Stomach smooth muscle (tissue), 2 donors: ENCODE measurements at regions not wholly inside any gene's neighbourhood (a gene's known extent, or its start where the extent isn't known, plus 50 kb on each side); places are given as distances from the start of the nearest gene placed in this dataset.

Source experiments
- H3K27ac ChIP-seq: one replicate; pipeline ENCODE4 v1.7.0; 2013; ENCODE audit warnings: mild to moderate bottlenecking, low read length, inconsistent platforms
- H3K27me3 ChIP-seq, 2 donors: one replicate each; pipeline ENCODE4 v1.7.0; 2013; ENCODE audit warnings: low read length in 2 of 2; ENCODE audit not compliant: insufficient read depth in 2 of 2, control insufficient read depth in 1 of 2
- H3K36me3 ChIP-seq, 2 donors: one replicate each; pipeline ENCODE4 v1.7.0; 2013; ENCODE audit warnings: low read length in 2 of 2; ENCODE audit not compliant: control insufficient read depth in 2 of 2, insufficient read depth in 2 of 2
- H3K4me1 ChIP-seq: one replicate; pipeline ENCODE4 v1.7.0; 2013; ENCODE audit warnings: low read length; ENCODE audit not compliant: control insufficient read depth, insufficient read depth
- H3K4me3 ChIP-seq, 2 donors: one replicate each; pipeline ENCODE4 v1.7.0; 2013; ENCODE audit warnings: low read length in 2 of 2
- H3K9ac ChIP-seq, 2 donors: one replicate each; pipeline ENCODE4 v1.7.0; 2013; ENCODE audit warnings: low read length in 2 of 2, mild to moderate bottlenecking in 1 of 2
- H3K9me3 ChIP-seq, 2 donors: one replicate each; pipeline ENCODE4 v1.7.0; 2013; ENCODE audit warnings: low read length in 2 of 2; ENCODE audit not compliant: control insufficient read depth in 2 of 2
- donor health status: healthy.
- donor health status: Pancreatic carcinoma.

DNA sequence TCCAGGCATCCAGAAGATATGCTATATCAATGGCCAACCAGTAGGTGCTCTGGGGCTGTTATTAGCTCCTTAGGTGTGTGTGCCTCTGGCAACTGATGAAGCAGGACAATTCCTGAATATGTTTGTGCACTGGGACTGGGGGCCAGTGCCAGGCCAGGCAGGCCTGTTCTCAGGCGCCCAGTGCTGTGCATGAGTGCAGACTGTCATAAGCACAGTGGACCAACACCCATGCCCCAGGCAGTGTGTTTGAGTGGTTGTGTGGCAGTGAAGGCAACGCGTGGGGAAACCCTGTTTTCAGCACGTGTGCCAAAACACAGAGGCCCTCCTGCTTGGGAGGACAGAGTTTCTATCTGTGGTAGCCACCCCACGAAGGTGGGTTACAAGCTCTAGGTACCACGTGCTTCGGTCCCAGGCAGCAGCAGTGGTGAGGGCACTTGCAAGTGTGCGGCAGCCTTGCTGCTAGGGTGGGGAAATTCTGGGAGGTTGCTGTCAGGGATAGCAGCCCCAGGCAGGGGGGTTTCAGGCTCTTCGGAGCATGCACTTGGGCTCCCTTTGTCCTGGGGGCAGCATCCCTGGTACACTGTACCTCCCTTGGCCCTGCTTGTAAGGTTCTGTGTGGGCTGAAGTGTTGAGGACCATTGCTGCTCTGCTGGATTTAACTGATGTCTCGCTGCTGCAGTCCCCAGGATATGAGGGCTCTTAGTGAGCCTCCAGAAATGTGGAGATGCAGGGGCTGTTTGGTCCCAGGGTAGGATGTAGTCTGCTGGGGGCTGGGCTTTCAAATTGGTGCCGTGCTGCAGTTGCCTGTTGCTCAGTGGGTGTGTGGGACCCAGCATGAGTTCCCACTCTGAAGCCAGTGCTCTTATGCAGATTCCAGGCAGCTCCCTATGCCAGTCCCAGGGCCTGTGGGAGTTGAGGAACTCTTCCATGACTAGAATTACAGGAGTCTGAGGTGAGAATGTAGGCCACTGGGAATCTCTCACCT, 280.9 kb downstream of the RPRM start:
- Histone ChIP-seq H3K4me3 (no peak overlapping the region), H3K27me3 (no peaks in the 10 kb centered on the region), H3K9ac (no peak overlapping the region), H3K36me3 (no peaks in the 10 kb centered on the region), H3K9me3 (peaks cover 2 to 5% of the 10 kb centered on the region in 2 donors), H3K4me1 (no peaks in the 10 kb centered on the region), H3K27ac (no peak overlapping the region)

DNA sequence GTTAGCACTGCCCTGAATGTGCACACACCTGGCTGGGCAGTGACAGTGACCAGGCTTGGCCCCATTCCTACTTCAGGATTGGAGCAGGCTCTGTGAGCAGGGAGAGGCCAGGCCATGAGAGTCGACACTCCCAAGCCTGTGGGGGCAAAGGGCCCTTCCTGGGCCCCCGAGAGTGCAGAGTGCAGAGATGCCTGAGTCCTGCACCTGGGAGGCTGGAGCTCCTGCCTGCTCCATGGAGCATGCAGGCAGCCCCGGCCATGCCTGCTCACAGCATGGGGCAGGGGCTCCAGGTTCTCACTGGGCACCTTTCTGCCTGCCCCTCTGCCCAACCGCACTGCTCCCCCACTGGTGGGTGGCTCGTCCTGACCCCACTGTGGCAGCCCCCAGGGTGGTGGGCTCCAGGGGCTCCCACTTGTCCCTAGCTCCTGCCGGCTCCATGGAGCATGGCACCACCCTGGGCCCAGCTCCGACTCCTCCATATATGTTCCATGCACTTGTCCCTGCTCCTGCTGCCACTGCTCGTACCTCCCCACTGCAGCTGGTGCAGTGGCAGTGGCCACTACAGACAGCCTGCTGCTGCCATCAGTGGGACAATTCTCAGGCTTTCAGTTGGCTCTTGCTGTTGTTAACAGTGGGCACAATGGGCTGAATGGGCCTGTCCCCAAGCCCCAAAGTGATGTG, 282.0 kb downstream of the RPRM start:
- Histone ChIP-seq H3K4me3 (no peak overlapping the region), H3K36me3 (no peaks in the 10 kb centered on the region), H3K27ac (no peak overlapping the region), H3K4me1 (no peaks in the 10 kb centered on the region), H3K9ac (no peak overlapping the region), H3K9me3 (peaks cover 2 to 5% of the 10 kb centered on the region in 2 donors), H3K27me3 (no peaks in the 10 kb centered on the region)

DNA sequence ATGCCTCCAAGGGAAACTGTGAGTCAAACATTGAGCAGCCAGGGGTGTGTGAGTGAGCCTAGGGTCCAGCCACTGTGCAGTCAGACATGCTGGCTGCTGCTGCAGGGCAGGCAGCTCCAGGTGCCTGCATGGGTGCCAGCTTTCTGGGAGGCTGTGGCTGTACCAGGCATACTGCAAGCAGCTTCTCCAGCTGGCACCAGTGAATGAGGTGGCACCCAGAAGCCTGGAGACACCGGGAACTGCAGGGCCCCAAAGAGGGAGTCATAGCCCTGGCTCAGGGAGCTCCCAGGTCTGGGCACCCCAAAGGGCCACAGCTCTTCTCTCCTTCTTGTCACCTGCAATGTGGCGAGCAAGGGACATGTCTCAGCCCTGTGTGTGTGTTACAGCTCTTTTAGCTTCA, 283.2 kb downstream of the RPRM start:
- no peak overlapping the region for H3K27ac ChIP-seq
- peaks cover 2 to 5% of the 10 kb centered on the region in 2 donors for H3K9me3 ChIP-seq
- no peaks in the 10 kb centered on the region for H3K27me3 ChIP-seq
- H3K4me1 ChIP-seq: no peaks in the 10 kb centered on the region
- no peak overlapping the region for H3K4me3 ChIP-seq
- no peak overlapping the region for H3K9ac ChIP-seq
- no peaks in the 10 kb centered on the region for H3K36me3 ChIP-seq

DNA sequence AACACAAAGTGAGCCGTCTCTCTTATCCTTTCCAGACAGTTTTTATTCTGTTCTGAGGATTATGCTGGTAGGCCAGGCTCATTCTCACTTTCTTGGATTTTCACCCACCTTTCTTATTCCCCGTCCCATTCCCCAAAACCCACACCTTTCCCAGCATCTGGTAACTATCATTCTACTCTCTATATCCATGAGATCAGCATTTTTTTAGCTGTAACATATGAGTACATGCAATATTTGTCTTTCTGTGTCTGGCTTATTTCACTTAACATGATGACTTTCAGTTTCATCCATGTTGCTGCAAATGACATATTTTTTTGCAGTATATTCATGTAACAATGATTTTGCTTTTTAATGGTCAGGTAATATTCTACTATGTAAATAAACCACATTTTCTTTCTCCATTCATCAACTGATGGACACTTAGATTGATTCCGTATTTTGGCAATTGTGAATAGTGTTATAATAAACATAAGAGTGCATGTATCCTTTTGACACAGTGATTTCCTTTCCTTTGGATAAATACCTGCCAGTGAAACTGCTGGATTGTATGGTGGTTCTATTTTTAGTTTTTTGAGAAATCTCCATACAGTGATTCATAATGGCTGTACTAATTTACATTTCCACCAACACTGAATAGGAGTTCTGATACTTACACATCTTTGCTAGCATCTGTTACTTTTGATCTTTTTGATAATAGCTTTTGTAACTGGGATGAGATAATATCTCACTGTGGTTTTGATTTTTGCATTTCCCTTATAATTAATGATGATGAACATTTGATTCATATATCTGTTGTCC, 289.3 kb downstream of the RPRM start:
- no peaks in the 10 kb centered on the region for H3K4me1 ChIP-seq
- no peaks in the 10 kb centered on the region for H3K9me3 ChIP-seq
- no peak overlapping the region for H3K4me3 ChIP-seq
- H3K27ac ChIP-seq: no peak overlapping the region
- no peaks in the 10 kb centered on the region for H3K27me3 ChIP-seq
- no peaks in the 10 kb centered on the region for H3K36me3 ChIP-seq
- no peak overlapping the region for H3K9ac ChIP-seq

DNA sequence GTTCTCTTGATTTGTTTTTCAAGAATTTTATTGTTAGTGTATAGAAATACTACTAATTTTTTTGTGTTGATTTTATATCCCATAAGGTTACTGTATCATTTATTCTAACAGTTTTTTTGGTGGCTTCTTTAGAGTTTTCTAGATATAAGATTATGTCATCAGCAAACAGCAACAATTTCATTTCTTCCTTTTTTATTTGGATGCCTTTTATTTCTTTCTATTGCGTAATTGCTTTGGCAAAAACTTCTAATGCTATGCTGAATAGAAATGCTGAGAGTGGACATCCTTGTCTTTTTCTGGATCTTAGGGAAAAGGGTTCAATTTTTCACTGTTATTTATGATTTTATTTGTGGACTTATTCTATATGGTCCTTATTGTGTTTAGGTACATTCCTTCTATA, 298.8 kb downstream of the RPRM start:
- H3K36me3 ChIP-seq: no peaks in the 10 kb centered on the region
- H3K9ac ChIP-seq: no peak overlapping the region
- no peaks in the 10 kb centered on the region for H3K27me3 ChIP-seq
- no peak overlapping the region for H3K27ac ChIP-seq
- H3K9me3 ChIP-seq: no peaks in the 10 kb centered on the region
- H3K4me1 ChIP-seq: no peaks in the 10 kb centered on the region
- H3K4me3 ChIP-seq: no peak overlapping the region

DNA sequence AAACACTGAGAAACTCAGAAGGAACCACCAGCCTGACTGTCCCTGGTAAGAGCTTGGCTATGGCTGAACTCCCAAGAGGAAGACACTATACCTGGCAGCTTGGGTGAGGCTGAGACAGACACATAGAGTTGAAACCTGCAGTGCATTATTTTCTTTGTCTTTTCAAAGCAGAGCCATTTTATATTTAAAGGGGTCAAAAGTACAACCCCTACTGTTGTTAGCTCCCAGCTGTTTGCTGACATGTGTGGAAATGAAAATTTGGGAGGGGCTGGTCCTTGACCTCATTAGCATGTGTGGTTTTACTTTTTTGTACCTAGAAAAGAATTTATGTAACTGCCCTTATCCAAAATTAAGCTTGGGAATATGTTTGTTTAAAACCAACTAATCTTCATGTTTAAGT, 309.0 kb downstream of the RPRM start:
- no peak overlapping the region for H3K9ac ChIP-seq
- H3K4me3 ChIP-seq: no peak overlapping the region
- no peaks in the 10 kb centered on the region for H3K36me3 ChIP-seq
- no peaks in the 10 kb centered on the region for H3K4me1 ChIP-seq
- H3K27ac ChIP-seq: no peak overlapping the region
- no peaks in the 10 kb centered on the region for H3K27me3 ChIP-seq
- no peaks in the 10 kb centered on the region for H3K9me3 ChIP-seq

DNA sequence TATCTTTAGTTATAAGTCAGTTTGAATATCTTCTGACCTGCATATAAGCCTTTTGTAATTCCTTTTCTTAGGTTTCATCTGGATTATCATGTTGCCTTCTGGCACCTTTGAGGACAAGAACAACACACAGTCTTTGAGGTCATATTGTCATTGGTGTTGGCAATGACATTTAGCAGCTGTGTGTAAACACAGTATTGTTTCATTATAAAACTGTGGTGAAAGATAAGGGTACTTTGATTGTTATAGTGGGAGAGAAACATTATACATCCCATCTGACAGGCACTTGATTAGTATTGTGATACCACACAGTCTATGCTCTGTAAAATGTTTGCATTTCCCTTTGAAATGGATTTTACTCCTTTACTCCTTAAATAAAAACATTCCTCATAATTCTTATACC, 313.5 kb downstream of the RPRM start:
- H3K9me3 ChIP-seq: no peaks in the 10 kb centered on the region
- no peaks in the 10 kb centered on the region for H3K4me1 ChIP-seq
- H3K9ac ChIP-seq: no peak overlapping the region
- no peaks in the 10 kb centered on the region for H3K36me3 ChIP-seq
- H3K27ac ChIP-seq: no peak overlapping the region
- no peak overlapping the region for H3K4me3 ChIP-seq
- no peaks in the 10 kb centered on the region for H3K27me3 ChIP-seq

DNA sequence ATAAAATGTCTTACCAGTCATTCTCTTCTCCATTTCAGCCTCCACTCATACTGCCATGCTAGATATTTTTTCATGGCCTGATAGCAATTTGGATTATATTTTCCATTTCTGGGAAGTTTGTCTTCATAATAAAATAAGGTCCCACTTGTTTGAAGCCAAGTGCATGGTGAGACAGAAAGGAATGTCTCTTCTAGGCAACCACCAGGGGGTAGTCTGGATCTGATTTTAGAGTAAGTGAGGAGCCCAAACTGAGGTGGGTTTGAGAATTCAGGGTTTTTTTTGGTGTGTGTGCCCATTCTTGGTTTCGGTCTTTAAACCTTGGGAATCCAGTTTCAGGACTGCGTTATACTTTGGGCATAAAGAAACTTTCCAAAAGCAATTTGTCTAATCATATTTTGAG, 315.5 kb downstream of the RPRM start:
- no peak overlapping the region for H3K4me3 ChIP-seq
- no peak overlapping the region for H3K27ac ChIP-seq
- H3K27me3 ChIP-seq: no peaks in the 10 kb centered on the region
- H3K9ac ChIP-seq: no peak overlapping the region
- H3K4me1 ChIP-seq: no peaks in the 10 kb centered on the region
- H3K36me3 ChIP-seq: no peaks in the 10 kb centered on the region
- no peaks in the 10 kb centered on the region for H3K9me3 ChIP-seq

DNA sequence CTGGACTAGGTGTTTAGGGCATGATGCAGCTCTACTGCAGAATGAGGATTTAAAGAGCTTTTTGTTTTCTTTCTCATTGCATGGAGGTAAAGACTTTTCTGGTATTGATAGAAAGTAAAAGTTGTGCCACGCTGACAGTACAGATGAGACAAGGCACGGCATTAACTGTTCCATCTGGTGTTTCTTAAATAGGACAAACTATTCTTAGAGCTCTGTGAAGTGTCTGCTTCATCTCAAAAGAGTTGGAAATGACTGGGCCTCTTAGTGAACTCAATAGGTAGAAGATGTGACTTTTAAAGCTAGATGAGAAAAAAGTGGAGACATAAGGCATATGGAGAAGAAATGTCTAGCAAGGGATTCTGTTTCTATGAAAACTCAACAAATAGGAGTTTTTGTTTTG, 321.8 kb downstream of the RPRM start:
- Histone ChIP-seq H3K36me3 (no peaks in the 10 kb centered on the region), H3K4me1 (no peaks in the 10 kb centered on the region), H3K9ac (no peak overlapping the region), H3K27me3 (no peaks in the 10 kb centered on the region), H3K4me3 (no peak overlapping the region), H3K27ac (no peak overlapping the region), H3K9me3 (no peaks in the 10 kb centered on the region)

DNA sequence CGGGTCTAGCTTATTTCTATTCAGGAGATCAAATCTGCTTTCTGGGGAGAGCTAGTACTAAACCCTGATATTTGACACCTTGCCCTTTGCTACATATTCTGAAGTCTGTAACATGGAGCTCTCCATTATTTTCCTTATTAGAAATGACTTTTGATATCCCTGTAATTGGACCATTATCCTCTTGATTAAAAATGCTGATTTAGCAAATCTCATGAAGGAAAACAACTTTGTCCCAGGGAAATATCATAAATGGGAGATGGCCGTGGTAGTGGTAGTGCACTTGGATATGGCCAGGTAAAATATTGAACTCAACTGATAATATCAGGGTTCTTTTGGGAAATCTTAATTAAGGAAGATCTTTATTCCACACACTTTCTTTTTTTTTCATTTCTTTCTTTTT, 326.5 kb downstream of the RPRM start:
- no peaks in the 10 kb centered on the region for H3K9me3 ChIP-seq
- H3K27ac ChIP-seq: no peak overlapping the region
- no peaks in the 10 kb centered on the region for H3K27me3 ChIP-seq
- H3K4me3 ChIP-seq: no peak overlapping the region
- no peaks in the 10 kb centered on the region for H3K4me1 ChIP-seq
- no peaks in the 10 kb centered on the region for H3K36me3 ChIP-seq
- H3K9ac ChIP-seq: no peak overlapping the region
